ENCODE measurements at regions not wholly inside any gene's neighbourhood (a gene's known extent, or its start where the extent isn't known, plus 50 kb on each side); places are given as distances from the start of the nearest gene placed in this dataset.

DNA sequence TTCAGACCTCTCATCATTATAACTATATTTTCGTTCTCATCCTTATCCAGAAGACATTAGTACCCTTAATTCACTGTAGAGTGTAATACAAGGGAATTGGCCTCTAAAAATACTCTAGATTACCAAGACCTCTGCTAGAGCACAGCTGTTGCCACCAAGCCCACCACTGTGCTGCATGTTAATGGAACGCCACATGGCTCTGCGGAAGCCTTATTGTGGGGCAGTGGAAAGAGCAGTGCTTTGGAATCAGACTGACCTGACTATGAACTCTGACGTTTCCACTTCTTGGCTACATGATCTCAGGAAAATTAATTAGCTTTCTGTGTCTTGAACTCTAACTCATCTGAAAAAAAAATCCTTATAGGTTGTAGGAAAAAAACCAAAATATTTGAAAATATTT, 222.1 kb downstream of the LMX1A start:
- no peak for DNase-seq
- Histone ChIP-seq H3K27ac (no peak overlapping the region), H3K36me3 (no peaks in the 10 kb centered on the region), H3K27me3 (peaks cover 0 to 13% of the 10 kb centered on the region in 2 donors), H3K9me3 (no peaks in the 10 kb centered on the region), H3K4me1 (no peaks in the 10 kb centered on the region), H3K4me3 (no peak overlapping the region)
- TF ChIP-seq, protein P1, sequence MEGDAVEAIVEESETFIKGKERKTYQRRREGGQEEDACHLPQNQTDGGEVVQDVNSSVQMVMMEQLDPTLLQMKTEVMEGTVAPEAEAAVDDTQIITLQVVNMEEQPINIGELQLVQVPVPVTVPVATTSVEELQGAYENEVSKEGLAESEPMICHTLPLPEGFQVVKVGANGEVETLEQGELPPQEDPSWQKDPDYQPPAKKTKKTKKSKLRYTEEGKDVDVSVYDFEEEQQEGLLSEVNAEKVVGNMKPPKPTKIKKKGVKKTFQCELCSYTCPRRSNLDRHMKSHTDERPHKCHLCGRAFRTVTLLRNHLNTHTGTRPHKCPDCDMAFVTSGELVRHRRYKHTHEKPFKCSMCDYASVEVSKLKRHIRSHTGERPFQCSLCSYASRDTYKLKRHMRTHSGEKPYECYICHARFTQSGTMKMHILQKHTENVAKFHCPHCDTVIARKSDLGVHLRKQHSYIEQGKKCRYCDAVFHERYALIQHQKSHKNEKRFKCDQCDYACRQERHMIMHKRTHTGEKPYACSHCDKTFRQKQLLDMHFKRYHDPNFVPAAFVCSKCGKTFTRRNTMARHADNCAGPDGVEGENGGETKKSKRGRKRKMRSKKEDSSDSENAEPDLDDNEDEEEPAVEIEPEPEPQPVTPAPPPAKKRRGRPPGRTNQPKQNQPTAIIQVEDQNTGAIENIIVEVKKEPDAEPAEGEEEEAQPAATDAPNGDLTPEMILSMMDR (IDR thresholded peaks at IDR 0.05): no peak
- intact Hi-C loops (cut with DNase I; ENCODE audit: low total_unique reads): no loop called here

DNA sequence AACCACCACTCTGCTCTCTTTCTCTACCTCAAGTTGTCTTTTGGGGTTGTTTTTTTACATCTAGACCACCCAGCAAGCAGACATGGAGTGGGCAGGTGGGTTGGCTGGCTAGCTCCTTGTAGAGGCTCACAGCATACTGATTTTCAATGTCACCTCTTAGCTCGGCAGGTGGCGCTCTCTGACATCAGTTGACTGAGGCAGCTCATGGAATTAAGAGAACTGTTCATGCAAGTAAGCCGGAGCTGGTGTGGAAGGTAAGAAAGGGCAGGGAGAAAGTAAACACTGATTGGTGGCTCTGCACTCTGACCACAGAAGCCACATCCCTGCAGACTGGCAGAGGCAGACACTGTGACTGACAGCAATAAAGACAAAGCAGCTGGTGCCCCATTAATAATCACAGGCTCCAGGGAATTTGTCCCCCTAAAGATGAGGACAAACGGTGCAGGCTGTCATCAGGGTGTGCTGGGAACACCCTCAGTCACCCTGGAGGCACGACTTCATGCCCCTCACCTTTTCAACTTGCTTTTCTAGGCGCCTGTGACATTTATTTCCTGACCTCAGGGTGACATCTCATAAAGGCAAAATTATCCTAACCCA, 226.8 kb downstream of the LMX1A start:
- intact Hi-C loops (cut with DNase I; ENCODE audit: low total_unique reads): no loop called here
- no peak overlapping the region for H3K27ac ChIP-seq
- TF ChIP-seq, protein P1 (IDR thresholded peaks at IDR 0.05): no peak
- H3K9me3 ChIP-seq: no peaks in the 10 kb centered on the region
- H3K4me3 ChIP-seq: no peak overlapping the region
- peak in 1 of 2 donors; percentile 24 for DNase-seq
- H3K36me3 ChIP-seq: no peaks in the 10 kb centered on the region
- peaks cover 0 to 14% of the 10 kb centered on the region in 2 donors for H3K27me3 ChIP-seq
- H3K4me1 ChIP-seq: no peaks in the 10 kb centered on the region

DNA sequence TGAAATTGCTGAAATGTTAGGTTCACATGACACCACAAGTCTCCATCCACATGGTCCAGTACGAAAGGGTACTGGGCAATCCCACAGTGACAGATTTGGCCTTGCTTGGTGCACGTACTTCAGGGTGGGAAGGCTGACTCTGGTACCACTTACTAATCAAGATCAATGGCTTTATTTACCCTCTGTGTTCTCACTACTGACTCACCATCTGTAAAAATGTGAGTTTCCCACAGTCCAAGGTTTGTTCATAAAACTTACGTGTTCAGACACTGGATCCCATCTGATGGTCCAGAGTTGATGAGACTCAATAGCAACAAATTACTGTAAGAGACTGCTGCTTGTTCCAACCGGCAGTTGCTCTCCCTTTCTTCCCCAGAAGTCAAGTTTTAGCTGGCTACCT, 231.7 kb downstream of the LMX1A start:
- no peaks in the 10 kb centered on the region for H3K9me3 ChIP-seq
- intact Hi-C loops (cut with DNase I; ENCODE audit: low total_unique reads): no loop called here
- no peak overlapping the region for H3K27ac ChIP-seq
- no peaks in the 10 kb centered on the region for H3K4me1 ChIP-seq
- peaks cover 0 to 28% of the 10 kb centered on the region in 2 donors for H3K27me3 ChIP-seq
- no peak for DNase-seq
- H3K36me3 ChIP-seq: no peaks in the 10 kb centered on the region
- H3K4me3 ChIP-seq: no peak overlapping the region
- TF ChIP-seq, protein P1 (IDR thresholded peaks at IDR 0.05): no peak

DNA sequence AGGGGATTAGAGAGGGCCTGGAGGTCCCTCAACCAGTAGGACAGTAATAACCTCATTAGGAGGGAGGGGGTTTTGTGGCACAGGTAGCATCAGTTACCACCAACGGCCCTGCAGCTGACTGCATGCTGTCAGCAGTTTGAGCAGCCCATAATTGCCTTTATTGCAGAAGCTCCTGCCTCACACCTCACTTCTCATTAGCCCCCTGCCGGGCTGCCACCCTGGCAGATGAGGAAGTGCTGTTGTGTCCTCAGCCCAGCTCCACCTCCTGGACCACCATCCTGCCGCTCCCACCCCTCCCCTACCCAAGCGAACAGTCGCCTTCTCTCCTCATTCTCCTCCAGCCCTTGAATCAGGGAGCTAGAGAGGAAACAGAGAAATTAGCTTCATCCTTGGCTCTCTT, 237.4 kb downstream of the LMX1A start:
- no peaks in the 10 kb centered on the region for H3K4me1 ChIP-seq
- H3K4me3 ChIP-seq: no peak overlapping the region
- no peaks in the 10 kb centered on the region for H3K9me3 ChIP-seq
- DNase-seq: no peak
- H3K27ac ChIP-seq: no peak overlapping the region
- H3K36me3 ChIP-seq: no peaks in the 10 kb centered on the region
- TF ChIP-seq, protein P1 (IDR thresholded peaks at IDR 0.05): no peak
- peaks cover 0 to 46% of the 10 kb centered on the region in 2 donors for H3K27me3 ChIP-seq
- intact Hi-C loops (cut with DNase I; ENCODE audit: low total_unique reads): no loop called here

DNA sequence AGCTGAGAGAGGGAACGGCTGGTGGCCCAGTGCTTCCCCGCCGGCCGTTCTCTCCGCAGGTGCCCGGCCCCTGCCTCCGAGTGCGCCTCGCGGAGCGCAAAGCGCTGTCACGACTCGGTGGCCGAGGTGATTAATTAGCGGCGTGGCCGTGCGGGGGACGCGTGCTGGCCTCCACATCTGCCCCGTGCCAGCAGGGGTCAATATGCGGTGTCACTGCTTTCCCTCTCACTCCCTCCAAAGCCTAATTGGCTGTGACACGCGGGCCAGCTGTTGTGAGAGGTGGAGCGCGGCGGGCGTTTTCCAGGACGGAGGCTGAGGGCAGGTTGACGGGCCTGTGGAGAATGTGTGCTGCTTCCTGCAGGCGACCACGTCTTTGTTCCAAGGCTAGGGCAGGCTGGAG, 239.0 kb downstream of the LMX1A start:
- H3K27ac ChIP-seq: no peak overlapping the region
- TF ChIP-seq, protein P1 (IDR thresholded peaks at IDR 0.05): no peak
- no peaks in the 10 kb centered on the region for H3K4me1 ChIP-seq
- no peaks in the 10 kb centered on the region for H3K36me3 ChIP-seq
- no peaks in the 10 kb centered on the region for H3K9me3 ChIP-seq
- no peak for DNase-seq
- intact Hi-C loops (cut with DNase I; ENCODE audit: low total_unique reads): no loop called here
- H3K27me3 ChIP-seq: peaks cover 0 to 40% of the 10 kb centered on the region in 2 donors
- H3K4me3 ChIP-seq: no peak overlapping the region

DNA sequence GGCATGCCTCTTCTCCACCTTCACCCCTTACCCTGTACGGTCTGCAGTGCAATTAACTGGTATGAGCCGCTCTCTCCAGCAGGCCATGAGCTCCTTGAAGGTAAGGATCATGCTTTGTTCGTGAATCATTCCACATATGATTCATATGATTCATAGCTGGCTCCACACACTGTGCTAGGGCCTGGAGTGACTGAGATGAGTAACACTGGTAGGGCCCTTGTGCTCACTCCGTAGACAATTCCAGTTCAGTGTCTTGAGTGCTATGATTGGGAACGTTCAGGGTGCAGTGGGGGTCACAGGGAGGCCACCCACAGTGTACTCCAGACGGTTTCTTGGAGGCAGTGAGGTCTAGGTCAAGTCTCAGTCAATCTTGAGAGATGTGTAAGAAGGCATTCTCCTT, 239.8 kb downstream of the LMX1A start:
- DNase-seq: no peak
- TF ChIP-seq, protein P1 (IDR thresholded peaks at IDR 0.05): no peak
- Histone ChIP-seq H3K4me3 (no peak overlapping the region), H3K9me3 (no peaks in the 10 kb centered on the region), H3K27me3 (peaks cover 0 to 47% of the 10 kb centered on the region in 2 donors), H3K27ac (no peak overlapping the region), H3K36me3 (no peaks in the 10 kb centered on the region), H3K4me1 (no peaks in the 10 kb centered on the region)
- intact Hi-C loops (cut with DNase I; ENCODE audit: low total_unique reads): no loop called here
